ENCODE measurements at regions not wholly inside any gene's neighbourhood (a gene's known extent, or its start where the extent isn't known, plus 50 kb on each side); places are given as distances from the start of the nearest gene placed in this dataset.
"Not testable (repeated sequence)": the region's sequence is repeated elsewhere in the genome, so short reads cannot be mapped to it uniquely, and the experiment has no call there.

GRCh38 chr2:104945121-104945520, 91.2 kb downstream of the POU3F3 start:
- Mint-ChIP-seq H3K27me3 (peaks cover 11 to 13% of the 10 kb centered on the region in 2 donors), H3K4me1 (no peaks in the 10 kb centered on the region), H3K4me3 (no peak overlapping the region), H3K36me3 (no peaks in the 10 kb centered on the region), H3K27ac (no peak overlapping the region), H3K9me3 (no peaks in the 10 kb centered on the region)
- no peak overlapping the region for H3K27ac ChIP-seq (ENCODE audit: low read depth, low read length)
- no peaks in the 10 kb centered on the region for H3K4me1 ChIP-seq (ENCODE audit: insufficient read depth, low read length)
- no peaks in the 10 kb centered on the region for H3K27me3 ChIP-seq (ENCODE audit: insufficient read depth, low read length)
- H3K9me3 ChIP-seq (ENCODE audit: control insufficient read depth in 1 of 2, low read length in 2 of 2) = no peaks in the 10 kb centered on the region
- H3K4me3 ChIP-seq (ENCODE audit: low read length in 2 of 2) = no peak overlapping the region
- intact Hi-C loops (cut with micrococcal nuclease) = no loop called here
- no peaks in the 10 kb centered on the region for H3K36me3 ChIP-seq (ENCODE audit: insufficient read depth, low read length)
- CTCF ChIA-PET (ENCODE audit: partially characterized antibody) = interaction anchor here (0.7 kb wide), 1 partner anchor 96 kb away, joined by 3 read pairs; no protein-coding TSS in a partner anchor
- POLR2A ChIA-PET (ENCODE audit: partially characterized antibody) = no interaction called here
- DNase-seq = no peak

GRCh38 chr2:104945866-104946265, 92.0 kb downstream of the POU3F3 start:
- Mint-ChIP-seq H3K4me1 (no peaks in the 10 kb centered on the region), H3K27me3 (peaks cover 11 to 13% of the 10 kb centered on the region in 2 donors)
- CTCF ChIA-PET (ENCODE audit: partially characterized antibody) = no interaction called here

GRCh38 chr2:104947456-104947855, 90.4 kb upstream of the MRPS9 start:
- DNase-seq; POLR2A ChIA-PET (ENCODE audit: partially characterized antibody); H3K27ac ChIP-seq (ENCODE audit: low read depth, low read length); H3K27ac Mint-ChIP-seq; H3K27me3 ChIP-seq (ENCODE audit: insufficient read depth, low read length); intact Hi-C loops (cut with micrococcal nuclease); H3K36me3 ChIP-seq (ENCODE audit: insufficient read depth, low read length); H3K4me1 ChIP-seq (ENCODE audit: insufficient read depth, low read length); H3K36me3 Mint-ChIP-seq; CTCF ChIA-PET (ENCODE audit: partially characterized antibody); H3K9me3 ChIP-seq (ENCODE audit: control insufficient read depth in 1 of 2, low read length in 2 of 2); H3K4me3 ChIP-seq (ENCODE audit: low read length in 2 of 2); H3K4me3 Mint-ChIP-seq; H3K9me3 Mint-ChIP-seq; H3K4me1 Mint-ChIP-seq: not testable (repeated sequence)
- peaks cover 11 to 13% of the 10 kb centered on the region in 2 donors for H3K27me3 Mint-ChIP-seq

More at GRCh38 chr2:104945866-104946265, 92.0 kb downstream of the POU3F3 start:
- H3K27ac Mint-ChIP-seq = no peak overlapping the region
- POLR2A ChIA-PET (ENCODE audit: partially characterized antibody) = no interaction called here
- H3K36me3 Mint-ChIP-seq = no peaks in the 10 kb centered on the region
- Histone ChIP-seq H3K27me3 (ENCODE audit: insufficient read depth, low read length) (no peaks in the 10 kb centered on the region), H3K9me3 (ENCODE audit: control insufficient read depth in 1 of 2, low read length in 2 of 2) (no peaks in the 10 kb centered on the region), H3K36me3 (ENCODE audit: insufficient read depth, low read length) (no peaks in the 10 kb centered on the region), H3K4me1 (ENCODE audit: insufficient read depth, low read length) (no peaks in the 10 kb centered on the region), H3K27ac (ENCODE audit: low read depth, low read length) (no peak overlapping the region), H3K4me3 (ENCODE audit: low read length in 2 of 2) (no peak overlapping the region)
- H3K4me3 Mint-ChIP-seq = no peak overlapping the region
- no peaks in the 10 kb centered on the region for H3K9me3 Mint-ChIP-seq
- DNase-seq = no peak
- intact Hi-C loops (cut with micrococcal nuclease) = no loop called here

- Mint-ChIP-seq H3K36me3 (no peaks in the 10 kb centered on the region), H3K4me1 (no peaks in the 10 kb centered on the region), H3K9me3 (peaks cover 0 to 10% (median 0%) of the 10 kb centered on the region in 8 donors), H3K4me3 (no peak overlapping the region), H3K27me3 (peaks cover 1 to 2% of the 10 kb centered on the region in 2 donors), H3K27ac (no peak overlapping the region)
- ChIA-PET CTCF (ENCODE audit: partially characterized antibody) (no interaction called here), POLR2A (ENCODE audit: partially characterized antibody) (no interaction called here)
- Histone ChIP-seq H3K36me3 (ENCODE audit: insufficient read depth, low read length) (no peaks in the 10 kb centered on the region), H3K4me1 (ENCODE audit: insufficient read depth, low read length) (no peaks in the 10 kb centered on the region), H3K4me3 (ENCODE audit: low read length in 2 of 2) (no peak overlapping the region), H3K9me3 (ENCODE audit: control insufficient read depth in 1 of 2, low read length in 2 of 2) (no peaks in the 10 kb centered on the region), H3K27me3 (ENCODE audit: insufficient read depth, low read length) (no peaks in the 10 kb centered on the region), H3K27ac (ENCODE audit: low read depth, low read length) (no peak overlapping the region)
- DNase-seq = no peak
- intact Hi-C loops (cut with micrococcal nuclease) = no loop called here
Measured at GRCh38 chr2:104952976-104953375, 84.9 kb upstream of the MRPS9 start.

- Mint-ChIP-seq H3K4me1 (no peaks in the 10 kb centered on the region), H3K27ac (no peak overlapping the region), H3K9me3 (peaks cover 4 to 33% (median 21%) of the 10 kb centered on the region in 8 donors), H3K27me3 (peaks cover 2 to 8% of the 10 kb centered on the region in 2 donors), H3K36me3 (peaks cover 0 to 1% of the 10 kb centered on the region in 2 donors), H3K4me3 (no peak overlapping the region)
- Histone ChIP-seq H3K27me3 (ENCODE audit: insufficient read depth, low read length) (no peaks in the 10 kb centered on the region), H3K36me3 (ENCODE audit: insufficient read depth, low read length) (no peaks in the 10 kb centered on the region), H3K27ac (ENCODE audit: low read depth, low read length) (no peak overlapping the region), H3K4me1 (ENCODE audit: insufficient read depth, low read length) (no peaks in the 10 kb centered on the region), H3K9me3 (ENCODE audit: control insufficient read depth in 1 of 2, low read length in 2 of 2) (no peaks in the 10 kb centered on the region), H3K4me3 (ENCODE audit: low read length in 2 of 2) (no peak overlapping the region)
- DNase-seq = no peak
- ChIA-PET POLR2A (ENCODE audit: partially characterized antibody) (no interaction called here), CTCF (ENCODE audit: partially characterized antibody) (no interaction called here)
- intact Hi-C loops (cut with micrococcal nuclease) = no loop called here
Measured at GRCh38 chr2:104965900-104966299, 72.0 kb upstream of the MRPS9 start.

GRCh38 chr2:104969564-104969963, 68.3 kb upstream of the MRPS9 start:
- H3K27me3 ChIP-seq (ENCODE audit: insufficient read depth, low read length) = no peaks in the 10 kb centered on the region
- Mint-ChIP-seq H3K27me3 (peaks cover 3 to 6% of the 10 kb centered on the region in 2 donors), H3K4me1 (no peaks in the 10 kb centered on the region), H3K27ac (no peak overlapping the region), H3K36me3 (no peaks in the 10 kb centered on the region), H3K4me3 (no peak overlapping the region), H3K9me3 (peaks cover 2 to 19% (median 10%) of the 10 kb centered on the region in 8 donors)
- CTCF ChIA-PET (ENCODE audit: partially characterized antibody) = no interaction called here
- H3K27ac ChIP-seq (ENCODE audit: low read depth, low read length) = no peak overlapping the region
- no peaks in the 10 kb centered on the region for H3K9me3 ChIP-seq (ENCODE audit: control insufficient read depth in 1 of 2, low read length in 2 of 2)
- no peaks in the 10 kb centered on the region for H3K4me1 ChIP-seq (ENCODE audit: insufficient read depth, low read length)
- POLR2A ChIA-PET (ENCODE audit: partially characterized antibody) = no interaction called here
- no peaks in the 10 kb centered on the region for H3K36me3 ChIP-seq (ENCODE audit: insufficient read depth, low read length)
- intact Hi-C loops (cut with micrococcal nuclease) = no loop called here
- no peak overlapping the region for H3K4me3 ChIP-seq (ENCODE audit: low read length in 2 of 2)
- DNase-seq = no peak

GRCh38 chr2:104975371-104975770, 62.5 kb upstream of the MRPS9 start:
- intact Hi-C loops (cut with micrococcal nuclease) = no loop called here
- ChIA-PET POLR2A (ENCODE audit: partially characterized antibody) (no interaction called here), CTCF (ENCODE audit: partially characterized antibody) (no interaction called here)
- Histone ChIP-seq H3K4me1 (ENCODE audit: insufficient read depth, low read length) (no peaks in the 10 kb centered on the region), H3K27ac (ENCODE audit: low read depth, low read length) (no peak overlapping the region), H3K9me3 (ENCODE audit: control insufficient read depth in 1 of 2, low read length in 2 of 2) (no peaks in the 10 kb centered on the region), H3K4me3 (ENCODE audit: low read length in 2 of 2) (no peak overlapping the region), H3K27me3 (ENCODE audit: insufficient read depth, low read length) (no peaks in the 10 kb centered on the region), H3K36me3 (ENCODE audit: insufficient read depth, low read length) (no peaks in the 10 kb centered on the region)
- H3K4me3 Mint-ChIP-seq = no peak overlapping the region
- peaks cover 1 to 7% (median 4%) of the 10 kb centered on the region in 4 donors for H3K4me1 Mint-ChIP-seq
- DNase-seq = no peak
- no peak overlapping the region for H3K27ac Mint-ChIP-seq
- H3K36me3 Mint-ChIP-seq = no peaks in the 10 kb centered on the region
- peaks cover 1 to 9% of the 10 kb centered on the region in 2 donors for H3K27me3 Mint-ChIP-seq
- peaks cover 0 to 2% (median 0%) of the 10 kb centered on the region in 8 donors for H3K9me3 Mint-ChIP-seq

- peaks cover 1 to 12% of the 10 kb centered on the region in 2 donors for H3K27me3 Mint-ChIP-seq
- no peak for DNase-seq
- peaks cover 1 to 7% (median 4%) of the 10 kb centered on the region in 4 donors for H3K4me1 Mint-ChIP-seq
- no peak overlapping the region for H3K27ac ChIP-seq (ENCODE audit: low read depth, low read length)
- intact Hi-C loops (cut with micrococcal nuclease) = no loop called here
- H3K9me3 Mint-ChIP-seq = peaks cover 0 to 2% (median 0%) of the 10 kb centered on the region in 8 donors
- no peaks in the 10 kb centered on the region for H3K36me3 ChIP-seq (ENCODE audit: insufficient read depth, low read length)
- no peak overlapping the region for H3K4me3 Mint-ChIP-seq
- H3K27ac Mint-ChIP-seq = no peak overlapping the region
- POLR2A ChIA-PET (ENCODE audit: partially characterized antibody) = no interaction called here
- no peak overlapping the region for H3K4me3 ChIP-seq (ENCODE audit: low read length in 2 of 2)
- no peaks in the 10 kb centered on the region for H3K27me3 ChIP-seq (ENCODE audit: insufficient read depth, low read length)
- no peaks in the 10 kb centered on the region for H3K9me3 ChIP-seq (ENCODE audit: control insufficient read depth in 1 of 2, low read length in 2 of 2)
- CTCF ChIA-PET (ENCODE audit: partially characterized antibody) = no interaction called here
- H3K36me3 Mint-ChIP-seq = no peaks in the 10 kb centered on the region
- H3K4me1 ChIP-seq (ENCODE audit: insufficient read depth, low read length) = no peaks in the 10 kb centered on the region
Measured at GRCh38 chr2:104975851-104976250, 62.0 kb upstream of the MRPS9 start.
